ENCODE measurements at regions not wholly inside any gene's neighbourhood (a gene's known extent, or its start where the extent isn't known, plus 50 kb on each side); places are given as distances from the start of the nearest gene placed in this dataset.
A peak's percentile ranks its signal among the peaks of the same experiment; 100 is the strongest.

- Histone ChIP-seq H3K4me1 (ENCODE audit: control insufficient read depth, insufficient read depth, low read length) (peaks cover 17% of the 10 kb centered on the region), H3K9me3 (ENCODE audit: control insufficient read depth, low read length) (no peaks in the 10 kb centered on the region), H3K27me3 (ENCODE audit: control insufficient read depth, insufficient read depth, low read length, poor library complexity, severe bottlenecking) (no peaks in the 10 kb centered on the region), H3K27ac (ENCODE audit: insufficient read depth, low read depth, low read length, poor library complexity, severe bottlenecking) (no peak overlapping the region), H3K4me3 (ENCODE audit: insufficient read depth, low read depth, low read length) (no peak overlapping the region), H3K36me3 (ENCODE audit: control insufficient read depth, insufficient read depth, low read length) (no peaks in the 10 kb centered on the region)
- WGBS, 2 experiments, result 43 to 58% methylated on average over 5 of the region's 5 CpGs
Observed at GRCh38 chr1:81323862-81324261, 476.9 kb upstream of the ADGRL2 start.

DNA sequence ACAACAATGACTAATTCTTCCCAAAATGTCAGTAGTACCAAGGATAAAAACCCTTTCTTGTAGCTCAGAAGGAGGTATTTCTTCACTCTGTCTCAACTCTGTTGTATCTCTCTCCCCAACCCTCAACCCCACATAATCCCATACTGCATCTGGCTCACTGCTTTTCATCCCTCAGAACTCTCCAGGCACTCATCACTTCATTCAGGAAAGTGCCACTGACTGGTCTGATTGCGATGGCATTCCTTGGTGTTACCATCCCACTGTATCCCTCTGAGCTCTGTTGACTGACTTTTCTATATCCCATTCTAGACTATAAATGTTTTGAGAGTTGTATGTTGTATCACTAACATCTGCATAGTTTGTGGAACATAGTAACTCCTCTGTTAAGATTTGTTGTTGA lies 483.5 kb upstream of the ADGRL2 start:
- Histone ChIP-seq H3K9me3 (ENCODE audit: control insufficient read depth, low read length) (no peaks in the 10 kb centered on the region), H3K36me3 (ENCODE audit: control insufficient read depth, insufficient read depth, low read length) (no peaks in the 10 kb centered on the region), H3K27ac (ENCODE audit: insufficient read depth, low read depth, low read length, poor library complexity, severe bottlenecking) (no peak overlapping the region), H3K4me3 (ENCODE audit: insufficient read depth, low read depth, low read length) (no peak overlapping the region), H3K4me1 (ENCODE audit: control insufficient read depth, insufficient read depth, low read length) (peaks cover 26% of the 10 kb centered on the region), H3K27me3 (ENCODE audit: control insufficient read depth, insufficient read depth, low read length, poor library complexity, severe bottlenecking) (no peaks in the 10 kb centered on the region)
- WGBS, 2 experiments, result 18 to 47% methylated on average over 1 of the region's 1 CpG

GRCh38 chr1:81314513-81315233 lies 486.1 kb upstream of the ADGRL2 start:
- no peak overlapping the region for H3K27ac ChIP-seq (ENCODE audit: insufficient read depth, low read depth, low read length, poor library complexity, severe bottlenecking)
- 93 to 100% methylated on average over 1 to 2 of the region's 2 CpGs for WGBS, 2 experiments
- H3K27me3 ChIP-seq (ENCODE audit: control insufficient read depth, insufficient read depth, low read length, poor library complexity, severe bottlenecking), result no peaks in the 10 kb centered on the region
- peaks cover 41% of the 10 kb centered on the region for H3K4me1 ChIP-seq (ENCODE audit: control insufficient read depth, insufficient read depth, low read length)
- no peaks in the 10 kb centered on the region for H3K36me3 ChIP-seq (ENCODE audit: control insufficient read depth, insufficient read depth, low read length)
- H3K4me3 ChIP-seq (ENCODE audit: insufficient read depth, low read depth, low read length), result no peak overlapping the region
- no peaks in the 10 kb centered on the region for H3K9me3 ChIP-seq (ENCODE audit: control insufficient read depth, low read length)

DNA sequence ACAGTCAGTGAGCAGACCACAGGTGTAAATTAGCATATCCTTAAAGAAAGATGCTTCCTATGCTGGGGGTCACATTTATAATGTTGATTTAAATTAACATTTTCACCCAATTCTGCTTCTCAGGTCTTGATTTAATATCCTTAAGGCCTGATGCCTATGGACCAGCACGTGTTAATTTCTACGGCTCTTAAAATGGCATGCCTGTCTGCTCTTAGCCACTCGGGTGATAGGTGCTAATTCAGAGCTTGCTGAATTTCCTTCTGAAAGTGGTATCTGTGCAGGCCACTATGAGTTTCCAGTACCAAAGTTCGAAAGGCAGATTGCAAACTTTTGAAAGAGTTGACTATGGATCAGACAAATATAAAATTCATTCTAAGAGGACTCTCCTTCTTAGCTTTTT lies 487.4 kb upstream of the ADGRL2 start:
- Histone ChIP-seq H3K4me1 (ENCODE audit: control insufficient read depth, insufficient read depth, low read length) (peaks cover 51% of the 10 kb centered on the region), H3K27me3 (ENCODE audit: control insufficient read depth, insufficient read depth, low read length, poor library complexity, severe bottlenecking) (no peaks in the 10 kb centered on the region), H3K4me3 (ENCODE audit: insufficient read depth, low read depth, low read length) (no peak overlapping the region), H3K27ac (ENCODE audit: insufficient read depth, low read depth, low read length, poor library complexity, severe bottlenecking) (no peak overlapping the region), H3K36me3 (ENCODE audit: control insufficient read depth, insufficient read depth, low read length) (no peaks in the 10 kb centered on the region), H3K9me3 (ENCODE audit: control insufficient read depth, low read length) (no peaks in the 10 kb centered on the region)
- WGBS, 2 experiments, result 31 to 35% methylated on average over 3 to 4 of the region's 4 CpGs

- Histone ChIP-seq H3K4me1 (ENCODE audit: control insufficient read depth, insufficient read depth, low read length) (peaks cover 50% of the 10 kb centered on the region), H3K27ac (ENCODE audit: insufficient read depth, low read depth, low read length, poor library complexity, severe bottlenecking) (peak overlapping the region; percentile 41)
Observed at GRCh38 chr1:81312272-81312754, 488.4 kb upstream of the ADGRL2 start.

GRCh38 chr1:81310250-81310649 lies 490.5 kb upstream of the ADGRL2 start:
- Histone ChIP-seq H3K27ac (ENCODE audit: insufficient read depth, low read depth, low read length, poor library complexity, severe bottlenecking) (no peak overlapping the region), H3K27me3 (ENCODE audit: control insufficient read depth, insufficient read depth, low read length, poor library complexity, severe bottlenecking) (no peaks in the 10 kb centered on the region), H3K36me3 (ENCODE audit: control insufficient read depth, insufficient read depth, low read length) (no peaks in the 10 kb centered on the region), H3K4me3 (ENCODE audit: insufficient read depth, low read depth, low read length) (no peak overlapping the region), H3K9me3 (ENCODE audit: control insufficient read depth, low read length) (no peaks in the 10 kb centered on the region), H3K4me1 (ENCODE audit: control insufficient read depth, insufficient read depth, low read length) (peaks cover 46% of the 10 kb centered on the region)
- 89 to 100% methylated on average over 1 of the region's 1 CpG for WGBS, 2 experiments

More at GRCh38 chr1:81312272-81312754, 488.4 kb upstream of the ADGRL2 start:
- 15 to 21% methylated on average over 8 of the region's 8 CpGs for WGBS, 2 experiments
- Histone ChIP-seq H3K9me3 (ENCODE audit: control insufficient read depth, low read length) (no peaks in the 10 kb centered on the region), H3K27me3 (ENCODE audit: control insufficient read depth, insufficient read depth, low read length, poor library complexity, severe bottlenecking) (no peaks in the 10 kb centered on the region), H3K36me3 (ENCODE audit: control insufficient read depth, insufficient read depth, low read length) (no peaks in the 10 kb centered on the region), H3K4me3 (ENCODE audit: insufficient read depth, low read depth, low read length) (no peak overlapping the region)

DNA sequence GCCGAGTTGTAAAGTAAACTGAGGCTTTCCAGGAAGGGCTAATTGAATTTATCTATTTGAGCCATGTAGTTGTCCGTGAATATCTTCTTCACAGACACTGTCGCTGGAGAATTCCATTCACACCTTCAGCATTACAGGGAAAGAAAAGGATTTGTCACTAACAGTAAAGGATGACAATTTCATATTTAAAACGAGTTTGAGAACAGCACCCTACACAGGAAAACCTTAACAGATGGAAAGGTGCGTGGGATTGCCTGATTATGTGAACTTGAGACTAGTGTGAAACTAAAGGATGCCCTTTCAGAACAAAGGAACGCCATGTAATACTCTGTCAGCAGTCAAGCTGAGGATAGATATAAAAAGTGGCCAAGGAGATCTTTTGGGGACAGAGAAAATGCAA lies 492.5 kb upstream of the ADGRL2 start:
- Histone ChIP-seq H3K27ac (ENCODE audit: insufficient read depth, low read depth, low read length, poor library complexity, severe bottlenecking) (no peak overlapping the region), H3K27me3 (ENCODE audit: control insufficient read depth, insufficient read depth, low read length, poor library complexity, severe bottlenecking) (no peaks in the 10 kb centered on the region), H3K4me1 (ENCODE audit: control insufficient read depth, insufficient read depth, low read length) (peaks cover 45% of the 10 kb centered on the region), H3K9me3 (ENCODE audit: control insufficient read depth, low read length) (no peaks in the 10 kb centered on the region), H3K36me3 (ENCODE audit: control insufficient read depth, insufficient read depth, low read length) (no peaks in the 10 kb centered on the region), H3K4me3 (ENCODE audit: insufficient read depth, low read depth, low read length) (no peak overlapping the region)
- 66 to 69% methylated on average over 5 to 6 of the region's 6 CpGs for WGBS, 2 experiments

GRCh38 chr1:81307786-81308185 lies 492.9 kb upstream of the ADGRL2 start:
- Histone ChIP-seq H3K27ac (ENCODE audit: insufficient read depth, low read depth, low read length, poor library complexity, severe bottlenecking) (no peak overlapping the region), H3K27me3 (ENCODE audit: control insufficient read depth, insufficient read depth, low read length, poor library complexity, severe bottlenecking) (no peaks in the 10 kb centered on the region), H3K9me3 (ENCODE audit: control insufficient read depth, low read length) (no peaks in the 10 kb centered on the region), H3K4me1 (ENCODE audit: control insufficient read depth, insufficient read depth, low read length) (peaks cover 42% of the 10 kb centered on the region), H3K36me3 (ENCODE audit: control insufficient read depth, insufficient read depth, low read length) (no peaks in the 10 kb centered on the region), H3K4me3 (ENCODE audit: insufficient read depth, low read depth, low read length) (no peak overlapping the region)
- 64 to 82% methylated on average over 5 of the region's 5 CpGs for WGBS, 2 experiments

GRCh38 chr1:81305997-81306452 lies 494.7 kb upstream of the ADGRL2 start:
- Histone ChIP-seq H3K4me1 (ENCODE audit: control insufficient read depth, insufficient read depth, low read length) (peaks cover 30% of the 10 kb centered on the region), H3K9me3 (ENCODE audit: control insufficient read depth, low read length) (no peaks in the 10 kb centered on the region), H3K4me3 (ENCODE audit: insufficient read depth, low read depth, low read length) (peak overlapping the region; percentile 39), H3K36me3 (ENCODE audit: control insufficient read depth, insufficient read depth, low read length) (no peaks in the 10 kb centered on the region), H3K27me3 (ENCODE audit: control insufficient read depth, insufficient read depth, low read length, poor library complexity, severe bottlenecking) (no peaks in the 10 kb centered on the region), H3K27ac (ENCODE audit: insufficient read depth, low read depth, low read length, poor library complexity, severe bottlenecking) (no peak overlapping the region)
- 5 to 6% methylated on average over 7 of the region's 7 CpGs for WGBS, 2 experiments

- Histone ChIP-seq H3K4me1 (ENCODE audit: control insufficient read depth, insufficient read depth, low read length) (peaks cover 19% of the 10 kb centered on the region), H3K9me3 (ENCODE audit: control insufficient read depth, low read length) (no peaks in the 10 kb centered on the region), H3K27ac (ENCODE audit: insufficient read depth, low read depth, low read length, poor library complexity, severe bottlenecking) (no peak overlapping the region), H3K4me3 (ENCODE audit: insufficient read depth, low read depth, low read length) (no peak overlapping the region), H3K27me3 (ENCODE audit: control insufficient read depth, insufficient read depth, low read length, poor library complexity, severe bottlenecking) (no peaks in the 10 kb centered on the region), H3K36me3 (ENCODE audit: control insufficient read depth, insufficient read depth, low read length) (no peaks in the 10 kb centered on the region)
Observed at GRCh38 chr1:81304187-81304586, 496.5 kb upstream of the ADGRL2 start.
